Pancreas (tissue), 10 donors: ENCODE measurements at regions not wholly inside any gene's neighbourhood (a gene's known extent, or its start where the extent isn't known, plus 50 kb on each side); places are given as distances from the start of the nearest gene placed in this dataset.

Experiments used
- ATAC-seq, 4 donors: fragments of 200-7000 bp; cut with Tn5 transposase; one replicate each; pipeline versions ENCODE4 v1.8.0 to v1.9.1; 2020; ENCODE audit warnings: mild to moderate bottlenecking in 4 of 4, moderate library complexity in 4 of 4
- DNase-seq, 6 donors: peaks; one replicate each; pipeline ENCODE4 v3.0.0-alpha.2; 2020
- FAIRE-seq: peaks from 2 replicates; lab custom pipeline; 2012; peaks lifted over from hg19 to GRCh38; lab: Jason Lieb, UNC
- H3K27ac ChIP-seq, 4 donors: fragments of 200-600 bp; sonication (generic); 1 replicate in 3 of 4; 2 replicates in 1 of 4; pipeline versions ENCODE4 v1.5.0 to v1.8.0; 2020
- H3K27me3 ChIP-seq, 4 donors: fragments of 200-600 bp; one replicate each; pipeline ENCODE4 v1.8.0; 2021
- H3K36me3 ChIP-seq, 3 donors: fragments of 200-600 bp; sonication (generic) in 1 of 3; one replicate each; pipeline versions ENCODE4 v1.5.0 to v1.8.0; 2020 to 2021
- H3K4me1 ChIP-seq, 3 donors: fragments of 200-600 bp; one replicate each; pipeline ENCODE4 v1.8.0; 2021
- H3K4me3 ChIP-seq, 4 donors: fragments of 200-600 bp; sonication (generic) in 2 of 4; one replicate each; pipeline versions ENCODE4 v1.5.0 to v1.8.0; 2020 to 2021
- H3K9me3 ChIP-seq, 4 donors: fragments of 200-600 bp; one replicate each; pipeline ENCODE4 v1.8.0; 2021
- WGBS, 2 donors: extraction: QIAGEN DNeasy Blood & Tissue Kit; methylation state at CpG; one replicate each; pipeline ENCODE4 v1.1.7; 2013; 5-methylcytosine and 5-hydroxymethylcytosine counted together
- intact Hi-C, 3 donors: fragments of 100-400 bp; cut with DNase I; formaldehyde crosslinking; loops; one replicate each; pipeline versions ENCODE4 v1.11.1 to v1.14.2; 2022
- TF ChIP-seq, protein P1 (sequence below), 4 donors: fragments of 200-600 bp; sonication (generic) in 3 of 4; IDR thresholded peaks; one replicate each; pipeline versions ENCODE4 v1.5.0 to v1.8.0; 2021; ENCODE audit warnings: antibody characterized with exemption in 4 of 4
- donor health status: healthy with polysubstance abuse.
- donor health status: DM: no; HTN: no; CAD: no; lungs with moderate emphysema.
- donor health status: DM: no; HTN: no; CAD: no.
- donor health status: control.
- donor health status: control.
- donor health status: Bipolar disorder and iron deficiency.
- donor health status: DM: yes; HTN: yes; CAD: no.
- donor health status: DM: no; HTN: no; CAD: no.
- donor health status: DM: no; HTN: no; CAD: no.
- donor health status: DM: yes; HTN: yes; CAD: no.

- Histone ChIP-seq H3K4me1 (no peaks in the 10 kb centered on the region), H3K9me3 (no peaks in the 10 kb centered on the region), H3K27ac (no peak overlapping the region), H3K36me3 (no peaks in the 10 kb centered on the region), H3K27me3 (no peaks in the 10 kb centered on the region), H3K4me3 (no peak overlapping the region)
- FAIRE-seq (no peak), ATAC-seq (no peak), DNase-seq (no peak)
- WGBS, 2 donors, result 77 to 79% methylated on average over 6 of the region's 6 CpGs
- TF ChIP-seq, protein P1, sequence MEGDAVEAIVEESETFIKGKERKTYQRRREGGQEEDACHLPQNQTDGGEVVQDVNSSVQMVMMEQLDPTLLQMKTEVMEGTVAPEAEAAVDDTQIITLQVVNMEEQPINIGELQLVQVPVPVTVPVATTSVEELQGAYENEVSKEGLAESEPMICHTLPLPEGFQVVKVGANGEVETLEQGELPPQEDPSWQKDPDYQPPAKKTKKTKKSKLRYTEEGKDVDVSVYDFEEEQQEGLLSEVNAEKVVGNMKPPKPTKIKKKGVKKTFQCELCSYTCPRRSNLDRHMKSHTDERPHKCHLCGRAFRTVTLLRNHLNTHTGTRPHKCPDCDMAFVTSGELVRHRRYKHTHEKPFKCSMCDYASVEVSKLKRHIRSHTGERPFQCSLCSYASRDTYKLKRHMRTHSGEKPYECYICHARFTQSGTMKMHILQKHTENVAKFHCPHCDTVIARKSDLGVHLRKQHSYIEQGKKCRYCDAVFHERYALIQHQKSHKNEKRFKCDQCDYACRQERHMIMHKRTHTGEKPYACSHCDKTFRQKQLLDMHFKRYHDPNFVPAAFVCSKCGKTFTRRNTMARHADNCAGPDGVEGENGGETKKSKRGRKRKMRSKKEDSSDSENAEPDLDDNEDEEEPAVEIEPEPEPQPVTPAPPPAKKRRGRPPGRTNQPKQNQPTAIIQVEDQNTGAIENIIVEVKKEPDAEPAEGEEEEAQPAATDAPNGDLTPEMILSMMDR (IDR thresholded peaks at IDR 0.05), result no peak
- intact Hi-C loops, result no loop called here
Observed at GRCh38 chr16:10321407-10322387, 64.2 kb upstream of the ATF7IP2 start.

DNA sequence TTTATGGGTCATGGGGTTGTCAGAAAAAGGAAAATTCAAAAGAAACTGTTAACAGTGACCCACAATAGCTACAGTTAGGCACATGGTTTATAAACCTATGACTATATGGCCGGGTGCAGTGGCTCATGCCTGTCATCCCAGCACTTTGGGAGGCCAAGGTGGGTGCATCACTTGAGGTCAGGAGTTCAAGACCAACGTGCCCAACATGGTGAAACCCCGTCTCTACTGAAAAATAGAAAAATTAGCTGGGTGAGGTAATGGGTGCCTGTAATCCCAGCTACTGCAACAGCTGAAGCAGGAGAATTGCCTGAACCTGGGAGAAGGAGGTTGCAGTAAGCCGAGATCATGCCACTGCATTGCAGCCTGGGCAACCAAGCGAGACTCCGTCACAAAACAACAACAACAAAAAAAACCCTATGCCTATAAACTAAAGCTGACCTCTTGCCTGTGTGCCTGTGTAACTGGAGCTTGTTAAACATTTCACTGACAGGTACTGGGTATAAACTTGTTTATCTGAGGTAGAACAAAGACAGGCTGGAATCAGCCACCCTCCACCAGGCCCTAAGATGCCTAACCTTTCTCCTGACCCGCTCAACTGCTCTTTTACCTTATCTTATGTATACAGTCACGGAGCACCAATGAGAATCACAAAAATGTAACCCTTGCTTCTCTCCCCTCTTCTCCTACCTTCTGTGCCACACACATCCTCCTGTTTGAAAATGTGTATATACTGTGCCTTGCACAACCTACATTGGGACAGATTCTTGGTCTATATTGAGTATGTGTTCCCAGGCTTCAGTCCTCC lies 62.9 kb upstream of the ATF7IP2 start:
- no peaks in the 10 kb centered on the region for H3K36me3 ChIP-seq
- no peak for FAIRE-seq

DNA sequence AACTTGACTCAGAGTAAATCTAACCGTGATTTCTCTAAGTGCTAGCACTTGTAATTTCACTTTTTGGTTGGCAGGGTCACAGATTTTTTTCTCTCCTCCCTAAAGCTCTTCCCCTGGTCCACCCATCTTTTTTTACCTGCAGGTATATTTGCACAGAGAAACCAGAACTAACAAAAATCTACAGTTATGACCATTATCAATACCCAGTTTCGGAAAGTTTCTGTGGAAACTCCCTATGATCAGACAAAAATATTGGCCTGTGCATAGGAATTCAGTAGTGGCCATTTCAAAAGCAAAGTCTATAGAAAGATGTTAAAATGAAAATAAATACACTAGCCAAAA lies 62.4 kb upstream of the ATF7IP2 start:
- Histone ChIP-seq H3K36me3 (no peaks in the 10 kb centered on the region), H3K27me3 (no peaks in the 10 kb centered on the region), H3K9me3 (no peaks in the 10 kb centered on the region), H3K4me1 (no peaks in the 10 kb centered on the region), H3K27ac (peak overlapping the region in 1 of 4 donors; percentile 23), H3K4me3 (no peak overlapping the region)
- FAIRE-seq (no peak), DNase-seq (no peak), ATAC-seq (no peak)
- 68 to 73% methylated on average over 2 of the region's 2 CpGs for WGBS, 2 donors
- intact Hi-C loops, result no loop called here
- TF ChIP-seq, protein P1 (IDR thresholded peaks at IDR 0.05), result no peak

More for the DNA sequence above, 62.9 kb upstream of the ATF7IP2 start:
- H3K27ac ChIP-seq, result peak overlapping the region in 1 of 4 donors; percentile 23
- WGBS, 2 donors, result 68% methylated on average over 8 of the region's 8 CpGs
- no peaks in the 10 kb centered on the region for H3K4me1 ChIP-seq
- ATAC-seq (peak in 1 of 4 donors; percentile 53), DNase-seq (no peak)
- no peak overlapping the region for H3K4me3 ChIP-seq
- no peaks in the 10 kb centered on the region for H3K27me3 ChIP-seq
- TF ChIP-seq, protein P1 (IDR thresholded peaks at IDR 0.05), result no peak
- H3K9me3 ChIP-seq, result no peaks in the 10 kb centered on the region
- intact Hi-C loops, result no loop called here

GRCh38 chr16:10324210-10324609 lies 61.7 kb upstream of the ATF7IP2 start:
- TF ChIP-seq, protein P1 (IDR thresholded peaks at IDR 0.05), result no peak
- DNase-seq (no peak), FAIRE-seq (no peak), ATAC-seq (no peak)
- H3K27ac ChIP-seq, result no peak overlapping the region
- no peaks in the 10 kb centered on the region for H3K27me3 ChIP-seq
- H3K9me3 ChIP-seq, result no peaks in the 10 kb centered on the region
- intact Hi-C loops, result no loop called here
- H3K4me3 ChIP-seq, result no peak overlapping the region
- WGBS, 2 donors, result 91 to 98% methylated on average over 2 of the region's 2 CpGs
- H3K36me3 ChIP-seq, result no peaks in the 10 kb centered on the region
- H3K4me1 ChIP-seq, result no peaks in the 10 kb centered on the region
